GM18870 (cell line): ENCODE measurements at regions not wholly inside any gene's neighbourhood (a gene's known extent, or its start where the extent isn't known, plus 50 kb on each side); places are given as distances from the start of the nearest gene placed in this dataset.

ENCODE experiments used
- ATAC-seq: cut with Tn5 transposase; IDR thresholded peaks from one replicate; pipeline ENCODE4 v1.9.1; 2021; ENCODE audit warnings: moderate library complexity; ENCODE audit not compliant: unreplicated experiment

- no peak for ATAC-seq
Observed at GRCh38 chr17:77771998-77772397, 186.5 kb upstream of the TNRC6C start.

- no peak for ATAC-seq
Observed at GRCh38 chr17:77772461-77772897, 186.0 kb upstream of the TNRC6C start.

- ATAC-seq = no peak
Observed at GRCh38 chr17:77772899-77773358, 185.6 kb upstream of the TNRC6C start.

- ATAC-seq = no peak
Observed at GRCh38 chr17:77774182-77774581, 184.3 kb upstream of the TNRC6C start.

GRCh38 chr17:77778636-77779489 lies 179.6 kb upstream of the TNRC6C start:
- no peak for ATAC-seq

GRCh38 chr17:77779711-77780539 lies 178.6 kb upstream of the TNRC6C start:
- no peak for ATAC-seq

- no peak for ATAC-seq
Observed at GRCh38 chr17:77781536-77781935, 177.0 kb upstream of the TNRC6C start.

- no peak for ATAC-seq
Observed at GRCh38 chr17:77782201-77782600, 176.3 kb upstream of the TNRC6C start.

GRCh38 chr17:77782611-77783010 lies 175.9 kb upstream of the TNRC6C start:
- no peak for ATAC-seq

- ATAC-seq = no peak
Observed at GRCh38 chr17:77783991-77784820, 174.3 kb upstream of the TNRC6C start.

- ATAC-seq = no peak
Observed at GRCh38 chr17:77785312-77785905, 173.1 kb upstream of the TNRC6C start.

- no peak for ATAC-seq
Observed at GRCh38 chr17:77786090-77786489, 172.4 kb upstream of the TNRC6C start.

GRCh38 chr17:77786740-77787505 lies 171.6 kb upstream of the TNRC6C start:
- ATAC-seq = no peak

- no peak for ATAC-seq
Observed at GRCh38 chr17:77790143-77790829, 168.2 kb upstream of the TNRC6C start.

- no peak for ATAC-seq
Observed at GRCh38 chr17:77792626-77793025, 165.9 kb upstream of the TNRC6C start.

- ATAC-seq = no peak
Observed at GRCh38 chr17:77793146-77793970, 165.1 kb upstream of the TNRC6C start.

GRCh38 chr17:77793971-77794235 lies 164.6 kb upstream of the TNRC6C start:
- ATAC-seq = no peak

- ATAC-seq = no peak
Observed at GRCh38 chr17:77794846-77795245, 163.7 kb upstream of the TNRC6C start.

- ATAC-seq = no peak
Observed at GRCh38 chr17:77795685-77796084, 162.8 kb upstream of the TNRC6C start.
